Prostate gland (tissue), 2 donors: ENCODE measurements at regions not wholly inside any gene's neighbourhood (a gene's known extent, or its start where the extent isn't known, plus 50 kb on each side); places are given as distances from the start of the nearest gene placed in this dataset.

Experiments used
- CTCF ChIP-seq, 4 experiments: fragments of 200-600 bp in 2 of 4; fragments of 450-650 bp in 2 of 4; sonication (generic) in 2 of 4; IDR thresholded peaks; 1 replicate in 3 of 4; 2 replicates in 1 of 4; pipeline ENCODE4 v1.5.1; 2016 to 2019; ENCODE audit warnings: antibody characterized with exemption in 4 of 4, mild to moderate bottlenecking in 2 of 4, moderate library complexity in 2 of 4
- POLR2A ChIP-seq: fragments of 450-650 bp; IDR thresholded peaks from one replicate; pipeline ENCODE4 v1.6.1; 2016; ENCODE audit warnings: antibody characterized with exemption, mild to moderate bottlenecking

- no peak for TF ChIP-seq CTCF (IDR thresholded peaks at IDR 0.05)
- TF ChIP-seq POLR2A, result no peak
Observed at GRCh38 chr9:108109927-108110690, 620.5 kb upstream of the KLF4 start.
